ENCODE measurements at regions not wholly inside any gene's neighbourhood (a gene's known extent, or its start where the extent isn't known, plus 50 kb on each side); places are given as distances from the start of the nearest gene placed in this dataset.

GRCh38 chr1:24254783-24255182, 64.4 kb upstream of the GRHL3 start:
- H2AK9ac ChIP-seq (replicated peaks; ENCODE audit: low read depth, low read length, poor library complexity): no peak overlapping the region
- no peak overlapping the region for H2AK5ac ChIP-seq (ENCODE audit: low read depth, low read length)
- no peak for TF ChIP-seq POLR2A (IDR thresholded peaks at IDR 0.05; ENCODE audit: low read depth, low read length)
- no peak for TF ChIP-seq BHLHE40 (IDR thresholded peaks at IDR 0.05; ENCODE audit: low read depth, low read length)
- no peak for TF ChIP-seq CEBPB (IDR thresholded peaks at IDR 0.05; ENCODE audit: low read depth, low read length)
- TF ChIP-seq SMC3 (IDR thresholded peaks at IDR 0.05; ENCODE audit: low read depth, low read length): no peak
- no peak for TF ChIP-seq FOS (IDR thresholded peaks at IDR 0.05; ENCODE audit: low read depth, low read length)
- no peak overlapping the region for H3K18ac ChIP-seq (ENCODE audit: low read depth, low read length)
- H3K14ac ChIP-seq (replicated peaks; ENCODE audit: low read depth, low read length): no peak overlapping the region
- WGBS, 2 experiments (ENCODE audit: extremely low coverage in 2 of 2, insufficient read length in 1 of 2): 84% methylated on average over 4 of the region's 9 CpGs; no CpG with 5 or more reads in 1 of the 2 experiments
- peaks cover 29% of the 10 kb centered on the region for H3K27me3 ChIP-seq (ENCODE audit: control insufficient read depth, insufficient read depth, low read length)
- no peak overlapping the region for H4K91ac ChIP-seq (ENCODE audit: insufficient read depth, low read depth, low read length)
- H3K4me3 ChIP-seq (ENCODE audit: insufficient read depth, low read depth, low read length): no peak overlapping the region
- DNase-seq (no peak), ATAC-seq (ENCODE audit: low read depth) (no peak)
- no peak overlapping the region for H3K4me2 ChIP-seq (ENCODE audit: low read depth, low read length)
- in situ Hi-C loops (cut with MboI; ENCODE audit: low sequenced_read_pairs) (no loop called here), dilution Hi-C loops (cut with HindIII; ENCODE audit: low sequenced_read_pairs, unreplicated experiment) (no loop called here), intact Hi-C loops (cut with micrococcal nuclease) (no loop called here)
- H3K79me1 ChIP-seq (ENCODE audit: low read depth in 1 of 2, low read length in 2 of 2): no peaks in the 10 kb centered on the region
- no TSS peak for BruUV-seq (replicated peaks)
- H2BK5ac ChIP-seq (ENCODE audit: low read depth, low read length, poor library complexity, severe bottlenecking): no peak overlapping the region
- H3K4me1 ChIP-seq (ENCODE audit: control insufficient read depth, insufficient read depth, low read length): no peaks in the 10 kb centered on the region
- H3K36me3 ChIP-seq (ENCODE audit: control insufficient read depth, insufficient read depth, low read length): no peaks in the 10 kb centered on the region
- no peaks in the 10 kb centered on the region for H4K20me1 ChIP-seq (ENCODE audit: insufficient read depth, low read length)
- H3K9ac ChIP-seq (ENCODE audit: low read depth, low read length): no peak overlapping the region
- H3K27ac ChIP-seq (ENCODE audit: insufficient read depth, low read length): no peak overlapping the region
- H4K8ac ChIP-seq (ENCODE audit: low read depth in 2 of 2, low read length in 2 of 2): no peak overlapping the region
- peaks cover 5% of the 10 kb centered on the region for H3K9me3 ChIP-seq (ENCODE audit: control insufficient read depth, insufficient read depth, low read length)
- H3K23ac ChIP-seq (ENCODE audit: low read depth, low read length): no peak overlapping the region
- no peak overlapping the region for H3K56ac ChIP-seq (ENCODE audit: extremely low read depth, insufficient read depth, low read length)
- no peak overlapping the region for H2AFZ ChIP-seq (replicated peaks; ENCODE audit: low read length, poor library complexity)
- H2BK20ac ChIP-seq (ENCODE audit: low read depth, low read length): no peak overlapping the region
- no peak overlapping the region for H4K5ac ChIP-seq (ENCODE audit: low read depth, low read length)
- ChIA-PET CTCF (interaction anchor here (1.3 kb wide), 1 partner anchor 137 kb away, joined by 3 read pairs; no protein-coding TSS in a partner anchor), POLR2A (ENCODE audit: unreplicated experiment) (no interaction called here)
- no peak overlapping the region for H2BK15ac ChIP-seq (ENCODE audit: low read depth, low read length)
- H2BK120ac ChIP-seq (ENCODE audit: low read depth, low read length): no peak overlapping the region
- no peak overlapping the region for H3K4ac ChIP-seq (ENCODE audit: low read depth, low read length)
- no peaks in the 10 kb centered on the region for H3K9me1 ChIP-seq (ENCODE audit: insufficient read depth, low read length)
